Stomach smooth muscle (tissue), 2 donors: ENCODE measurements at regions not wholly inside any gene's neighbourhood (a gene's known extent, or its start where the extent isn't known, plus 50 kb on each side); places are given as distances from the start of the nearest gene placed in this dataset.

Source experiments
- H3K27ac ChIP-seq: one replicate; pipeline ENCODE4 v1.7.0; 2013; ENCODE audit warnings: mild to moderate bottlenecking, low read length, inconsistent platforms
- H3K27me3 ChIP-seq, 2 donors: one replicate each; pipeline ENCODE4 v1.7.0; 2013; ENCODE audit warnings: low read length in 2 of 2; ENCODE audit not compliant: insufficient read depth in 2 of 2, control insufficient read depth in 1 of 2
- H3K36me3 ChIP-seq, 2 donors: one replicate each; pipeline ENCODE4 v1.7.0; 2013; ENCODE audit warnings: low read length in 2 of 2; ENCODE audit not compliant: control insufficient read depth in 2 of 2, insufficient read depth in 2 of 2
- H3K4me1 ChIP-seq: one replicate; pipeline ENCODE4 v1.7.0; 2013; ENCODE audit warnings: low read length; ENCODE audit not compliant: control insufficient read depth, insufficient read depth
- H3K4me3 ChIP-seq, 2 donors: one replicate each; pipeline ENCODE4 v1.7.0; 2013; ENCODE audit warnings: low read length in 2 of 2
- H3K9ac ChIP-seq, 2 donors: one replicate each; pipeline ENCODE4 v1.7.0; 2013; ENCODE audit warnings: low read length in 2 of 2, mild to moderate bottlenecking in 1 of 2
- H3K9me3 ChIP-seq, 2 donors: one replicate each; pipeline ENCODE4 v1.7.0; 2013; ENCODE audit warnings: low read length in 2 of 2; ENCODE audit not compliant: control insufficient read depth in 2 of 2
- donor health status: healthy.
- donor health status: Pancreatic carcinoma.

DNA sequence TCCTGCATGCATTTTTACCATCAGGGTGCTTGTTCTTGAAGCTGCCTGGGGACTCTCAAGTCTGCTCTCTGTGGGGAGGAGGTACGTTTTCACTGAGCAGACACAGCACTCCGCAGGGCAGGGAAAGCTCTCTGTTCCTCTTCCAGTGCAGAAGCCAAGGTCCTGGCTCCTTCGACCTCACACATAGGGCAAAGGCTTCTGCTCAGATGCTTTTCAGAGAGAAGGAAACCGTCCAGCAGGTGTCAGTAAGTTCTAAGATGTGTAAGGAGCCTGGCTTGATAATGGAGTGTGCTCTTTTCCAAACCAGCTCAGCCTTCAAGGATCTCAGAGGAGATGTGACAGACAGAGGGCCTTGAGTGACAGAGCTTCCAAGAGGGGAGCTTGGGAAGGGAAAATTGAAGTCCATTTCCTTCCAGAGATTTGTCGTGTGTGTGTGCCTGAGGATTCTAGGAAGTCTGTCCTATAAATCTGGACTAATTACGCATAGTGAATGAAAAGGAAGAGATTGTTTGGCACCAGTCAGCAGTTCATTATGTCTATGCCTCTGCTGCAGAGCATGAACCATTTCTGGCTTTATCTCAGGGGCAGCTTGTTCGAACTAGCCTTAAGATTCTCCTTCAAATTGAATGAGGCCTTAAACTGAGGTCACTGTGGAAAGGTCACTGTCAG is 67.3 kb upstream of the UPP2 start:
- H3K27me3 ChIP-seq: no peaks in the 10 kb centered on the region
- no peak overlapping the region for H3K9ac ChIP-seq
- no peaks in the 10 kb centered on the region for H3K9me3 ChIP-seq
- peaks cover 3% of the 10 kb centered on the region for H3K4me1 ChIP-seq
- no peak overlapping the region for H3K4me3 ChIP-seq
- no peaks in the 10 kb centered on the region for H3K36me3 ChIP-seq
- H3K27ac ChIP-seq: no peak overlapping the region

DNA sequence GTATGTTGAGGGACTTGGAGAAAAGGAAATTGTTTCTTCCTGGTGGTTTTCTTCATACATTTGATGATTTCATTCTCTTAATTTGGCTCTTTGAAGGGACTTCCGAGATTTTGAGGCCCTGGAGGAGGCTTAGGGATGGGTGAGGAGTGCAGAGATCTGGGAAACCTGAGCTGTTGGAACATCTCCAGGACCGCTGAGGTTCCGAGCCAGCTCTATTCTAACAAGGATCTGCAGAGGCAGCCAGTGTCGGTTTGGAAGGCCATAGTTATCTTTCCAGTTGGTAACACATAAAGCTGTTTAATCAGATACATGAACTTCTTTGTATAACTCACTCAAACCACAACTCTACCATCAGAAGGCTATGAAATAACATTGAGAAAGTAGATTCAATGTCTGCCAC is 70.3 kb upstream of the UPP2 start:
- H3K9me3 ChIP-seq: no peaks in the 10 kb centered on the region
- no peak overlapping the region for H3K27ac ChIP-seq
- no peaks in the 10 kb centered on the region for H3K36me3 ChIP-seq
- peaks cover 3% of the 10 kb centered on the region for H3K4me1 ChIP-seq
- no peaks in the 10 kb centered on the region for H3K27me3 ChIP-seq
- no peak overlapping the region for H3K4me3 ChIP-seq
- H3K9ac ChIP-seq: no peak overlapping the region

DNA sequence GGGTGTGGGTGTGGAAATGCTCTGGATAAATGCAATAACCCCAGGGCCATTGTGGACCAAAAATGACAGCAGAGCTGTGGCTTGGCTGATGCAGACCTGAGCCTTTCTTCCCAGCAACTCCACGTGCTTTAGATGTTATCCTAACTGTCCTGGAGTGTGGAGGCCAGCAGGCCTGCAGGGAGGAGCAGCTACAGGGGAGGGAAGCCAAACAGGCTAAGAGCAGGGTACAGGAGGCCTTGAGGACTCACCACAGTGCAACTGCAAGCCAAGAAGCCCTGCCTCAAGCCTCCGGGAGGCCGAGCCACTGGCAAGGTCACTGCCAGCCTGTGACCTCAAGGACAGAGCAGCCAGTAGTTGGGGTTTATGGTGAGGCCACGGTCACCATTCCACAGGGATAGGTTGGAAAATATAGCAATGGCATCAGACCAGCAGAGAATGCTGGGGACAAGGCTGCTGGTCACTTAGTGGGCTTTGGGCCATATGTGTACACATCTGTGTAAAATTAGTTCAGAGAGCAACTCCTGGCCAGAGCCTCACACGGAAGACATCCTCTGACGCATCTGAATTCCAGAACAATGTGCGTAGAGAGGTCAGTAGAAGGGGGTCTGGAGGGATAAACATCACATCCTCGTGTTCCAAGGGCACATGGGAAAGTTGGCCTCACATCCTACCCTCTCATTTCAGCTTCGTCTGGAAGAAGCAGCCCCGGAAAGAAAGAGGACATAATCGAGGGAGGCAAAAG is 76.2 kb upstream of the UPP2 start:
- no peak overlapping the region for H3K9ac ChIP-seq
- no peak overlapping the region for H3K27ac ChIP-seq
- H3K27me3 ChIP-seq: no peaks in the 10 kb centered on the region
- no peak overlapping the region for H3K4me3 ChIP-seq
- no peaks in the 10 kb centered on the region for H3K4me1 ChIP-seq
- H3K36me3 ChIP-seq: no peaks in the 10 kb centered on the region
- H3K9me3 ChIP-seq: no peaks in the 10 kb centered on the region

DNA sequence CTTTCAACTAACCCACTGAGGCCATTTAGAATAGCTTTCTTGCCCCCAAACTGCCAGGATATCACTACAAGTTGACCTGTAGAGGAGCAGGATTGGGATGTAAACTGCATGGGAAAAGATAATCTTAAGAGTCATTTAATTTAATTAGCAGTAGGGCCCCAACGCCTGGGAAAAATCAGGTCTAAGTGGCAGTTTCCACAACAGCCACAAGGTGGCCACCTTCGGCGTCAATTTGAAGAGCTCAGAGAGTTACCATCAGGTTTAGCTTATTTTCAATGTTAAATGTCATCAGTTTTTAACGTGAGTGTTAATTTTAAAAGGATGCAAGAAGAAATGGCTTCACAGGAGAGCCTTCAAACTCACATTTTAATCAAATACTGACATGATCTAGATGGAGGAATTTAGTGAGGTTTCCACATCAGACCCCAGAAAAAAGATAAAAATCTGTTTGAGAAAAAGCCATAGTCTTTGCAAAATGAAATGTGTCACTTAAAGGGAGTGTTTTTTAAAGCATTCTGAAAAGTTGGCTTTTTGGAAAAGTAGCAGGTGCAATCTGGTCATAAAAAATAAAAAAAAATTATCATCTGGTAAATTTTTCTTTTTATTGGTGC is 77.3 kb upstream of the UPP2 start:
- Histone ChIP-seq H3K9ac (no peak overlapping the region), H3K9me3 (no peaks in the 10 kb centered on the region), H3K36me3 (no peaks in the 10 kb centered on the region), H3K27me3 (no peaks in the 10 kb centered on the region), H3K27ac (no peak overlapping the region), H3K4me1 (no peaks in the 10 kb centered on the region), H3K4me3 (no peak overlapping the region)

DNA sequence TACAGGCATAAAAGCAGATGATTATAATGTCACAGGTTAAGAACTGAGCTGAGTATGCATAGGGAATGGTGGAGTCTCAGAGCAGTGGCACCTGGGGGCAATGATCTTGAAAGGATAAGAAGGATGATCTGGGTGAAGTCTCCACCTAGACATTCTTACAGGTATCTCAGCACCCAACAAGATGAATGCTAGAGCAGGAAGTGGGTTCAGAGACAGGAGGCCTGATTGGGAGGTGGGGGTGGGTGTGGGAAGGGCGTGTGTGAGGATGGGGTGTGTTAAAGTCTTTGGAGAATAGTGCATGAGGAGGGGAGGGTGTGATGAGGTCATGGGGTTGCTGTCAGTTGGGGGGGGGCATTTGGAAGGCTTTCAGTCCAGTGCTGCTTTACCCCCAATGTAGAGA is 78.8 kb upstream of the UPP2 start:
- H3K9me3 ChIP-seq: no peaks in the 10 kb centered on the region
- H3K4me1 ChIP-seq: no peaks in the 10 kb centered on the region
- H3K9ac ChIP-seq: no peak overlapping the region
- no peak overlapping the region for H3K27ac ChIP-seq
- no peak overlapping the region for H3K4me3 ChIP-seq
- no peaks in the 10 kb centered on the region for H3K27me3 ChIP-seq
- H3K36me3 ChIP-seq: no peaks in the 10 kb centered on the region

DNA sequence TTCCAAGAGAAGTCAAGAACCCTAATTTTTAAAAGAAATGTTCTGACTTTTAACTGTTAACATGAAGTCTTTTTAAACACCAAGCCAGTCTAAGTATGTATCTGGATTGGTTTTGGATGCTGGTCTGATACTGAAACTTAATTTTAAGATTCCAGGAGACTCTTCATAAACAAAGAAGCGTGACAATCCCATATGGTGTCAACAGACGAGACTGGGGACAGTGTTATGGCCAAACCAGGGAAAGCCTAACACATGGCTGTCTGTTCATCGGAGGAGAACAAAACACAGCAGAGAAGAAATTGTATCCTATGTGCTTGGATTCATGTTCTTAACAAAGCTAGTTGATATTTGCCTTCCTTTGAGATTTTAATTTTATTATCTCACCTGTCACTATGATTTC is 80.5 kb upstream of the UPP2 start:
- Histone ChIP-seq H3K9me3 (no peaks in the 10 kb centered on the region), H3K4me1 (no peaks in the 10 kb centered on the region), H3K4me3 (no peak overlapping the region), H3K27me3 (no peaks in the 10 kb centered on the region), H3K9ac (no peak overlapping the region), H3K36me3 (no peaks in the 10 kb centered on the region), H3K27ac (no peak overlapping the region)

DNA sequence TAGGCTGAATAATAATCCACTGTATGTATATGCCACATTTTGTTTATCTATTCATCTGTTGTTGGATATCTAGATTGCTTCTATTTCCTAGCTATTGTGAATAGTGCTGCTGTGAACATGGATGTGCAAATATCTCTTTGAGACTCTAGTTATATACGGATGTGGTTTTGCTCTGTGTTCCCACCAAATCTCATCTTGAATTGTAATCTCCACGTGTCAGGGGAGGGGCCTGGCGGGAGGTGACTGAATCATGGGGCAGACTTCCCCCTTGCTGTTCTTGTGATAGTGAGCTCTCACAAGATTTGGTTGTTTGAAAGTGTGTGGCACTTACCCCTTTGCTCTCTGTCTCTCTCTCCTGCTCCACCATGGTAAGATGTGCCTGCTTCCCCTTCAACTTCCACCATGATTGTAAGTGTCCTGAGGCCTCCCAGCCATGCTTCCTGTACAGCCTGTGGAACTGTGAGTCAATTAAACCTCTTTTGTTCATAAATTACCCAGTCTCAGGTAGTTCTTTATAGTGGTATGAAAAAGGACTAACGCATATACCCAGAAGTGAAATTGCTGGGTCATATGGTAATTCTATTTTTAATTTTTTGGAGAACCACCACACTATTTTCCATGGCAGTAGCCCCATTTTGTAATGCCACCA is 86.1 kb upstream of the UPP2 start:
- Histone ChIP-seq H3K36me3 (no peaks in the 10 kb centered on the region), H3K9me3 (no peaks in the 10 kb centered on the region), H3K27me3 (peaks cover 0 to 2% of the 10 kb centered on the region in 2 donors), H3K4me3 (no peak overlapping the region), H3K9ac (no peak overlapping the region), H3K4me1 (peaks cover 2% of the 10 kb centered on the region), H3K27ac (no peak overlapping the region)

DNA sequence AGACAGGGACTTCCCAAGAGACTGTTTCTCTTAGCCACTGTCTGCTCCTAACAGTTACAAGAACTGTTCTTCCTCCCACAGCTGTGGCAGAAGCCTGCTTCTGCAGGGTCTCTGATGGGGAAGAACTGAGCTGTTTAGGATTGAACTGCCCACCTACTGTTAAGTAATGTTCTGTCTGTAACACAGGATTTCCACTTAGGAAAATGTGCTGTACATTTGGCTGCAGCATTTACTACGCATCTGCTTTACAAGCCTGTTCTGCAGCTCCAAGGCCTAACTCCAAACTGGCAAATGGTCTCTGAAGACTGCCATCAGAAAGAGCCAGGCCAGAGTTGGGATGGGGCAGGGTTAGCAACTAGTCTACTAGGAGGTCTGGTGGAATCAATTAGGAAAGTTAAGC is 87.8 kb upstream of the UPP2 start:
- H3K9ac ChIP-seq: peak overlapping the region in 1 of 2 donors; percentile 14
- peaks cover 0 to 2% of the 10 kb centered on the region in 2 donors for H3K27me3 ChIP-seq
- H3K9me3 ChIP-seq: no peaks in the 10 kb centered on the region
- H3K36me3 ChIP-seq: no peaks in the 10 kb centered on the region
- H3K4me3 ChIP-seq: no peak overlapping the region
- H3K4me1 ChIP-seq: peaks cover 2% of the 10 kb centered on the region
- no peak overlapping the region for H3K27ac ChIP-seq

DNA sequence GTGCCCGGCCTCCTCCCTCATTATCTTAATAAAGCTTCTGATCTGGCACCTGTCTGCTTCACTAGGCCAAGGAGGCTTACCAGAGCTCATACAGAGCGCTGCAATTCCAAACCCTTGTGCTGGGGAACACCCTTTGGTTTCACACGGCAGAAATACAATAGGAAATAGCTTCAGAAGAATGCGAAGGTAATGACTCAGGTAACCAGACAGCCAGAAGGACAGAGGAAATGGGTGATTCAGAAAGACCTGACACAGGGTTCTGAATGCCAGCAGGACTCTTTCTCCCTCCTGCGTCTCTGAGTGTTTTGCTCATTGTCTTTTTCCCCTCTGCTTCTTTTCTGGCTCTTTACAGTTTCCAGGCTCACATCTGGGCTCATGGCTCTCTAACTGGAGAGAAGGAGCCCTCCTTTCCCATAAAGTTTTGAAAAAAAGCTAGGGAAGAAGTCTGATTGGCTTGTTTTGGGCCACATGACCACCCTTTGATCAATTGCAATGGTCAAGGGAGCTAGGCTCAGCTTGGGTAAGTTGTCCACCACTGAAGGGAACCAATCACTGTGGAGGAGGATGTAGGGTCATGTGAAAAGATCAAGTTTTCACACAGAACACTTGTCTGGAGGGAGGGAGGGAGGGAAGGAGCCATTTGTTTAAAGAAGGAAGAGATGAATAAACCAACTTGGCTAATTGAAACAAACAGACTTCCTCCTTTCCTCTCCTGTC is 90.5 kb upstream of the UPP2 start:
- Histone ChIP-seq H3K9me3 (no peaks in the 10 kb centered on the region), H3K4me1 (peaks cover 2% of the 10 kb centered on the region), H3K9ac (no peak overlapping the region), H3K27ac (no peak overlapping the region), H3K27me3 (peaks cover 0 to 2% of the 10 kb centered on the region in 2 donors), H3K36me3 (no peaks in the 10 kb centered on the region), H3K4me3 (no peak overlapping the region)

DNA sequence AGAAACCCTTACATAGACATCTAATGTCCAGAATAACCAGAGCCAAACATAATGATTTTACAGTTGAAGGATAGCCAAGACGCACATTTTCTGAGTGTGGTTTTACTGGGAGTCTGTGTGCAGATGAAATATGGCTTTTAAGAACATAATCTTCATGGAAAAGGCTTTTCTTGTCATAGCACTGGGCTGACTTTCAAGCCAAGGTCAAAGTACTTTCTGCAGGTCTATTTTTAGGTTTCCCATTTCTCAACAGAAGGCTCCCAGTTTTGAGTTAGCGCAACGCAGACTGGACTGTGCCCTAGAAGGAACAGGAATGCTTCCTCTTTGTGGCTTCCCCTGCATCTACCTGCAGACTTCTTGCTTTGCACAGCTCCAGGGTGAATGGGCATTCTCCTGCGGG is 92.3 kb upstream of the UPP2 start:
- Histone ChIP-seq H3K9ac (no peak overlapping the region), H3K4me1 (peaks cover 2% of the 10 kb centered on the region), H3K9me3 (no peaks in the 10 kb centered on the region), H3K4me3 (no peak overlapping the region), H3K36me3 (no peaks in the 10 kb centered on the region), H3K27me3 (peaks cover 0 to 2% of the 10 kb centered on the region in 2 donors), H3K27ac (no peak overlapping the region)
